Caco-2 (cell line): ENCODE measurements at regions not wholly inside any gene's neighbourhood (a gene's known extent, or its start where the extent isn't known, plus 50 kb on each side); places are given as distances from the start of the nearest gene placed in this dataset.

Experiments
- BruUV-seq: library from RNA; stranded (reverse); fragments of 400-500 nt; replicated peaks from 2 replicates; lab custom pipeline; 2021; lab: Mats Ljungman, UMichigan
- CTCF ChIA-PET: fragments of 300-600 bp; sonication (Branson Sonifier 250); formaldehyde crosslinking; loops from one replicate; lab custom pipeline; 2022; ENCODE audit warnings: antibody characterized with exemption; lab: Charles Lee
- POLR2A ChIA-PET: fragments of 300-600 bp; sonication (Branson Sonifier 250); formaldehyde crosslinking; loops from one replicate; lab custom pipeline; 2022; ENCODE audit warnings: antibody characterized with exemption; lab: Charles Lee
- DNase-seq, 2 experiments: peaks; one replicate each; pipeline versions ENCODE4 v3.0.0 to v3.0.0-alpha.2; 2020 to 2022
- H3K27me3 ChIP-seq: replicated peaks from 2 replicates; pipeline ENCODE4 v1.6.0; 2011; ENCODE audit warnings: low read length; ENCODE audit not compliant: control insufficient read depth, insufficient read depth
- H3K36me3 ChIP-seq: 2 replicates; pipeline ENCODE4 v1.5.1; 2011; ENCODE audit warnings: low read length; ENCODE audit not compliant: control insufficient read depth, insufficient read depth
- H3K4me1 ChIP-seq: fragments of 250-450 bp; sonication (Bioruptor Pico); 2 replicates; pipeline ENCODE4 v1.5.1; 2020; ENCODE audit warnings: mild to moderate bottlenecking
- H3K4me3 ChIP-seq: 2 replicates; pipeline ENCODE4 v1.5.1; 2011; ENCODE audit warnings: low read depth, mild to moderate bottlenecking, control low read depth, low read length
- H3K9me3 ChIP-seq: fragments of 250-450 bp; sonication (Bioruptor Pico); 2 replicates; pipeline ENCODE4 v1.5.1; 2020; ENCODE audit warnings: mild to moderate bottlenecking, moderate library complexity
- H3K27ac Mint-ChIP-seq: one replicate; pipeline ENCODE4 v1.8.0; 2022; ENCODE audit warnings: mixed read lengths; ENCODE audit not compliant: unreplicated experiment
- H3K27me3 Mint-ChIP-seq: one replicate; pipeline ENCODE4 v1.8.0; 2022; ENCODE audit warnings: mixed read lengths; ENCODE audit not compliant: insufficient read depth, unreplicated experiment
- H3K36me3 Mint-ChIP-seq: one replicate; pipeline ENCODE4 v1.8.0; 2022; ENCODE audit warnings: mild to moderate bottlenecking, mixed read lengths; ENCODE audit not compliant: insufficient read depth, unreplicated experiment
- H3K4me1 Mint-ChIP-seq: one replicate; pipeline ENCODE4 v1.8.0; 2022; ENCODE audit warnings: low read depth, mixed read lengths; ENCODE audit not compliant: unreplicated experiment
- H3K4me3 Mint-ChIP-seq: one replicate; pipeline ENCODE4 v1.8.0; 2022; ENCODE audit warnings: mild to moderate bottlenecking, moderate library complexity, mixed read lengths; ENCODE audit not compliant: unreplicated experiment
- H3K9me3 Mint-ChIP-seq: one replicate; pipeline ENCODE4 v1.8.0; 2022; ENCODE audit warnings: mixed read lengths; ENCODE audit not compliant: unreplicated experiment
- intact Hi-C: fragments of 100-400 bp; cut with micrococcal nuclease; formaldehyde crosslinking; loops from one replicate; pipeline ENCODE4 v1.10.0; 2022; ENCODE audit not compliant: unreplicated experiment
- TF ChIP-seq, protein P1 (sequence below), 2 experiments: fragments of 200-600 bp in 1 of 2; IDR thresholded peaks; 1 replicate in 1 of 2; 2 replicates in 1 of 2; pipeline versions ENCODE4 v1.5.1 to v1.8.0; 2011 to 2022; ENCODE audit warnings: antibody characterized with exemption in 1 of 2, control low read depth in 1 of 2, inconsistent platforms in 1 of 2, low read depth in 1 of 2, low read length in 1 of 2, mild to moderate bottlenecking in 1 of 2, moderate library complexity in 1 of 2; ENCODE audit not compliant: insufficient read depth in 1 of 2, severe bottlenecking in 1 of 2, unreplicated experiment in 1 of 2

GRCh38 chr2:14223576-14223975 lies 408.9 kb upstream of the LRATD1 start:
- Mint-ChIP-seq H3K9me3 (no peaks in the 10 kb centered on the region), H3K4me1 (no peaks in the 10 kb centered on the region), H3K27me3 (no peaks in the 10 kb centered on the region), H3K4me3 (no peak overlapping the region), H3K27ac (no peak overlapping the region), H3K36me3 (no peaks in the 10 kb centered on the region)
- Histone ChIP-seq H3K4me3 (no peak overlapping the region), H3K27me3 (no peaks in the 10 kb centered on the region), H3K4me1 (no peaks in the 10 kb centered on the region), H3K36me3 (no peaks in the 10 kb centered on the region), H3K9me3 (no peaks in the 10 kb centered on the region)
- TF ChIP-seq, protein P1, sequence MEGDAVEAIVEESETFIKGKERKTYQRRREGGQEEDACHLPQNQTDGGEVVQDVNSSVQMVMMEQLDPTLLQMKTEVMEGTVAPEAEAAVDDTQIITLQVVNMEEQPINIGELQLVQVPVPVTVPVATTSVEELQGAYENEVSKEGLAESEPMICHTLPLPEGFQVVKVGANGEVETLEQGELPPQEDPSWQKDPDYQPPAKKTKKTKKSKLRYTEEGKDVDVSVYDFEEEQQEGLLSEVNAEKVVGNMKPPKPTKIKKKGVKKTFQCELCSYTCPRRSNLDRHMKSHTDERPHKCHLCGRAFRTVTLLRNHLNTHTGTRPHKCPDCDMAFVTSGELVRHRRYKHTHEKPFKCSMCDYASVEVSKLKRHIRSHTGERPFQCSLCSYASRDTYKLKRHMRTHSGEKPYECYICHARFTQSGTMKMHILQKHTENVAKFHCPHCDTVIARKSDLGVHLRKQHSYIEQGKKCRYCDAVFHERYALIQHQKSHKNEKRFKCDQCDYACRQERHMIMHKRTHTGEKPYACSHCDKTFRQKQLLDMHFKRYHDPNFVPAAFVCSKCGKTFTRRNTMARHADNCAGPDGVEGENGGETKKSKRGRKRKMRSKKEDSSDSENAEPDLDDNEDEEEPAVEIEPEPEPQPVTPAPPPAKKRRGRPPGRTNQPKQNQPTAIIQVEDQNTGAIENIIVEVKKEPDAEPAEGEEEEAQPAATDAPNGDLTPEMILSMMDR (IDR thresholded peaks at IDR 0.05; ENCODE audit: insufficient read depth in 1 of 2, low read depth in 1 of 2, low read length in 1 of 2, severe bottlenecking in 1 of 2, unreplicated experiment in 1 of 2): no peak
- no TSS peak for BruUV-seq
- ChIA-PET POLR2A (no interaction called here), CTCF (no interaction called here)
- no peak for DNase-seq
- intact Hi-C loops: no loop called here

DNA sequence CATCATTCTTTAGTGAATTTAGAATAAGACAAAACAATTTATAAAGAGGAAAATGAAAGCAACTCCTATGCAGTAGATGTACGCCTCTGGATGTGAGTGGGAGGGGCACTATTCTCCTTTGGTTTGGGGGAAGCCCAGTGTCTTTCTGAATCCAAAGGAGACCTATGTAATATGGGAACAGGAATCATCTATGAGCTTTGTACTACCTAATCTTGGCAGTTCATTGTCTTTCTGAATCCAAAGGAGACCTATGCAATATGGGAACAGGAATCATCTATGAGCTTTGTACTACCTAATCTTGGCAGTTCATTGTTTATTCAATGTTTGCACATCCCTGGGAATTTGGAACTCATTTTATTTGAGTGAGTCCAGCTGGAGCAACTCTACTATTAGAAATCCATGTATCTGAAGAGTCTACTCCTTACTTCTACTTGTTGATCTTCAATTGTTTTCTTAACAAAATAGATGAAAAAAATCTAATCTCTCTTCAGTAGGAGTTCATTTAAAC lies 401.1 kb upstream of the LRATD1 start:
- Mint-ChIP-seq H3K27me3 (peaks cover 2% of the 10 kb centered on the region), H3K27ac (no peak overlapping the region), H3K36me3 (no peaks in the 10 kb centered on the region), H3K4me3 (no peak overlapping the region), H3K4me1 (no peaks in the 10 kb centered on the region), H3K9me3 (no peaks in the 10 kb centered on the region)
- no peak for DNase-seq
- intact Hi-C loops: no loop called here
- TF ChIP-seq, protein P1 (IDR thresholded peaks at IDR 0.05; ENCODE audit: insufficient read depth in 1 of 2, low read depth in 1 of 2, low read length in 1 of 2, severe bottlenecking in 1 of 2, unreplicated experiment in 1 of 2): no peak
- POLR2A ChIA-PET: no interaction called here
- no peaks in the 10 kb centered on the region for H3K27me3 ChIP-seq
- H3K4me1 ChIP-seq: no peaks in the 10 kb centered on the region
- H3K36me3 ChIP-seq: no peaks in the 10 kb centered on the region
- CTCF ChIA-PET: no interaction called here
- BruUV-seq: no TSS peak
- H3K4me3 ChIP-seq: no peak overlapping the region
- H3K9me3 ChIP-seq: no peaks in the 10 kb centered on the region

DNA sequence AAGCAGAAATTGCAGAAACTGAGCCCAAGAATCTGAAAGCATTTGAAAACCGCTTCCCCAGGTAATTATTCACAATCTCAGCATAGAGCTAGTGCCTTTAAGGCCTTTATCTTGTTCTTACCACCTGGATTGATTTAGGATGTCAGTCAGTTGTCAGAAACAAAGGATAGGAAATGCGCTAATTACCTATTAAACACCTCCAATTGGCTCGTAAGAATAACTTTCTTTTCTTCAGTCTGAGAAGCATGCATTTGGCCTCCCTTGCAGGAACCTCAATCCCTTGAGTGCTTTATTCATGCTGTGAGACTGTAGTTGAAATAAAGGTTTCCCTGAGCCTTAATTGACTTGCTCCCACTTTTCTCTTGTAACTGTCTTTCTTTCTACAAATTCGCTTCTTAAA lies 400.3 kb upstream of the LRATD1 start:
- ChIA-PET POLR2A (no interaction called here), CTCF (no interaction called here)
- Mint-ChIP-seq H3K36me3 (no peaks in the 10 kb centered on the region), H3K27ac (no peak overlapping the region), H3K27me3 (peaks cover 2% of the 10 kb centered on the region), H3K4me1 (no peaks in the 10 kb centered on the region), H3K9me3 (no peaks in the 10 kb centered on the region), H3K4me3 (no peak overlapping the region)
- H3K36me3 ChIP-seq: no peaks in the 10 kb centered on the region
- H3K27me3 ChIP-seq: no peaks in the 10 kb centered on the region
- TF ChIP-seq, protein P1 (IDR thresholded peaks at IDR 0.05; ENCODE audit: insufficient read depth in 1 of 2, low read depth in 1 of 2, low read length in 1 of 2, severe bottlenecking in 1 of 2, unreplicated experiment in 1 of 2): no peak
- no peaks in the 10 kb centered on the region for H3K9me3 ChIP-seq
- BruUV-seq: no TSS peak
- H3K4me3 ChIP-seq: no peak overlapping the region
- intact Hi-C loops: no loop called here
- no peaks in the 10 kb centered on the region for H3K4me1 ChIP-seq
- no peak for DNase-seq
